ENCODE measurements at regions not wholly inside any gene's neighbourhood (a gene's known extent, or its start where the extent isn't known, plus 50 kb on each side); places are given as distances from the start of the nearest gene placed in this dataset.

GRCh38 chr3:151593928-151594327 lies 133.1 kb upstream of the IGSF10 start:
- no peak overlapping the region for H3K27ac ChIP-seq (ENCODE audit: low read depth, low read length)
- BruUV-seq (replicated peaks): no TSS peak
- H3K79me2 ChIP-seq (ENCODE audit: insufficient read depth, low read length): no peaks in the 10 kb centered on the region
- H4K20me1 ChIP-seq (ENCODE audit: insufficient read depth): no peaks in the 10 kb centered on the region
- DNase-seq (ENCODE audit: low read depth, low spot score): no peak
- ChIA-PET CTCF (interaction anchor here (0.7 kb wide), 1 partner anchor 15 kb away, joined by 3 read pairs; no protein-coding TSS in a partner anchor), POLR2A (no interaction called here), RAD21 (ENCODE audit: low non-redundant PET in 1 of 2, low total read pairs in 2 of 2, uncharacterized antibody in 2 of 2, unreplicated experiment in 2 of 2) (no interaction called here)
- TF ChIP-seq TCF7L2 (IDR thresholded peaks at IDR 0.05; ENCODE audit: borderline replicate concordance, extremely low read depth, insufficient read depth, insufficient read length) (no peak), SP1 (IDR thresholded peaks at IDR 0.05; ENCODE audit: low read depth) (no peak), YY1 (IDR thresholded peaks at IDR 0.05; ENCODE audit: extremely low read depth, insufficient replicate concordance, low read depth, low read length) (no peak), CEBPB (IDR thresholded peaks at IDR 0.05; ENCODE audit: low read depth) (no peak), SRF (IDR thresholded peaks at IDR 0.05; ENCODE audit: low read depth) (no peak), ZFX (IDR thresholded peaks at IDR 0.05) (no peak), POLR2AphosphoS5 (IDR thresholded peaks at IDR 0.05; ENCODE audit: low read depth, low read length) (no peak), MAX (IDR thresholded peaks at IDR 0.05) (no peak), ELF1 (IDR thresholded peaks at IDR 0.05; ENCODE audit: borderline replicate concordance, low read depth) (no peak), POLR2A (IDR thresholded peaks at IDR 0.05; ENCODE audit: borderline replicate concordance, extremely low read depth, insufficient read depth, insufficient read length) (no peak), CTCF (IDR thresholded peaks at IDR 0.05 in 2 of 3, conservative IDR thresholded peaks at IDR 0.05 in 1 of 3; ENCODE audit: borderline replicate concordance in 1 of 3, insufficient read depth in 1 of 3, low read depth in 2 of 3, low read length in 2 of 3) (no peak), ATF3 (IDR thresholded peaks at IDR 0.05) (no peak), SIN3A (IDR thresholded peaks at IDR 0.05; ENCODE audit: low read depth) (no peak), REST (IDR thresholded peaks at IDR 0.05; ENCODE audit: low read depth) (no peak)
- H3K9ac ChIP-seq (ENCODE audit: low read length): no peak overlapping the region
- no peak overlapping the region for H3K4me3 ChIP-seq (replicated peaks in 1 of 2; ENCODE audit: low read depth in 1 of 2, low read length in 2 of 2)
- H3K9me2 ChIP-seq (ENCODE audit: insufficient read depth): no peaks in the 10 kb centered on the region
- no peak overlapping the region for H2AFZ ChIP-seq (ENCODE audit: low read depth, low read length, poor library complexity, severe bottlenecking)
- H3K9me3 ChIP-seq (ENCODE audit: control insufficient read depth in 1 of 2, insufficient read depth in 1 of 2, low read depth in 1 of 2, low read length in 2 of 2): no peaks in the 10 kb centered on the region
- intact Hi-C loops (cut with micrococcal nuclease): no loop called here
- ATAC-seq: no peak
- H3K27me3 ChIP-seq (ENCODE audit: insufficient read depth, low read length): no peaks in the 10 kb centered on the region
- H3K4me1 ChIP-seq (ENCODE audit: control insufficient read depth in 1 of 2, insufficient read depth in 2 of 2, low read length in 2 of 2): no peaks in the 10 kb centered on the region
- H3K36me3 ChIP-seq (ENCODE audit: control insufficient read depth in 1 of 2, insufficient read depth in 2 of 2, low read length in 2 of 2): no peaks in the 10 kb centered on the region
- no peak overlapping the region for H3K4me2 ChIP-seq (ENCODE audit: low read length)

Measured in HCT116 (cell line).